Stimulated activated CD4-positive, alpha-beta T cell treated with anti-CD3 and anti-CD28 coated beads, Interleukin-12 subunit alpha, Interleukin-12 subunit beta, amount 100 ng/mL, for 48 hours (primary cell): ENCODE measurements at regions not wholly inside any gene's neighbourhood (a gene's known extent, or its start where the extent isn't known, plus 50 kb on each side); places are given as distances from the start of the nearest gene placed in this dataset.
"Not testable (repeated sequence)": the region's sequence is repeated elsewhere in the genome, so short reads cannot be mapped to it uniquely, and the experiment has no call there.

ENCODE experiments used
- DNase-seq, 3 donors: peaks; one replicate each; pipeline ENCODE4 v3.0.0-alpha.2; 2020; ENCODE audit warnings: low read depth in 2 of 3, low spot score in 1 of 3

DNA sequence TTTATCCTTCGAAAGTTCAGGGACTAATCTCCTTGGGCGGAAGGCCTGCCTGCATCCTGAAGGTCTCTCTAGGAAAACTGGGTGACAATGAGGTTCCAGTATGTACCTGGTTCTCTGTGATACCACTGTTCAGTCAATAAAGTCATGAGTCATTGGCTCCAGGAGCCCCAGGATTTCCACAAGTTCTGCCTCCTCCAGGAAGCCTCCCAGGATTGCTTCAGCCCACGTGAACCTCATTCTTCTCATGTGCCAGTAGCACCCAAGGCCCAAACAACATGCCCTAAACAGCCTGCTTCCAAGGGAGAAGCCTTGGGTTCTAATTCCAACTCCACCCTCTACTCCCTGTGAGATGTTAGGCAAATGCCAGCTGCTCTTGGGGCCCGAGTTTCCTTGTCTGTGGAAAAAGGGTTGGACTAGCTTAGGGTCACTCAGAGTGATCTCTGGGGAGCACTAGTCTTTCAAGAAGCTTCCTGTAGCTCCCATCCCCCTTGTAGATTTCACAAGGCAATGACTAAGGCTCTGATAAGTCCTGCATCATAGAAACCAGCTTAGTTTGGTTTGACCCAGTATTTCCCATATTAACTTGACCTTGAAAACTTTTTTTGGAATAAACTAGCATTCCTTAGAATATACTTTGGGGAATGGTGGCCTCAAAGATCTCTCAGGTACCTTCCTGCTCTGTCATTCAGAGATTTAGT, 118.3 kb upstream of the ATP2B2 start:
- no peak for DNase-seq

DNA sequence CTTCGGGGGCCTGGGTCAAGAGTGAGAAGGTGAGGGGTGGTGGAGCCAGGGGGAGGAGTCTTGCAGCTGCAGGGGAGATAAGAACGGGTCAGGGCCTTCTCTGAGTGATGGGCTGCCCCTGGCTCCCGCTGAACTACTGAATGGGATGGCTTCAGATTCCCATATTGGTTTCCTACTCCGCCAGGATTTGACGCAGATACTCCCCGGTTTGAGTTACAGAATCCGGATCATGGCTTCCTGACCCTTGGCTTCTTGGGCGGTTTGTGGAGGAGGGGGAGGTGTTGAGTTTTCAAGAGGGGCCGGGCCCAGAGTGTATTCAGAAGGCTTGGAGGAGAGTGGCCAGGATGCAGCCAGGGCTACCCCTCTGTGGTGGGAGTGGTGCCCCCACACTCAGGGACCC, 119.9 kb upstream of the ATP2B2 start:
- no peak for DNase-seq

DNA sequence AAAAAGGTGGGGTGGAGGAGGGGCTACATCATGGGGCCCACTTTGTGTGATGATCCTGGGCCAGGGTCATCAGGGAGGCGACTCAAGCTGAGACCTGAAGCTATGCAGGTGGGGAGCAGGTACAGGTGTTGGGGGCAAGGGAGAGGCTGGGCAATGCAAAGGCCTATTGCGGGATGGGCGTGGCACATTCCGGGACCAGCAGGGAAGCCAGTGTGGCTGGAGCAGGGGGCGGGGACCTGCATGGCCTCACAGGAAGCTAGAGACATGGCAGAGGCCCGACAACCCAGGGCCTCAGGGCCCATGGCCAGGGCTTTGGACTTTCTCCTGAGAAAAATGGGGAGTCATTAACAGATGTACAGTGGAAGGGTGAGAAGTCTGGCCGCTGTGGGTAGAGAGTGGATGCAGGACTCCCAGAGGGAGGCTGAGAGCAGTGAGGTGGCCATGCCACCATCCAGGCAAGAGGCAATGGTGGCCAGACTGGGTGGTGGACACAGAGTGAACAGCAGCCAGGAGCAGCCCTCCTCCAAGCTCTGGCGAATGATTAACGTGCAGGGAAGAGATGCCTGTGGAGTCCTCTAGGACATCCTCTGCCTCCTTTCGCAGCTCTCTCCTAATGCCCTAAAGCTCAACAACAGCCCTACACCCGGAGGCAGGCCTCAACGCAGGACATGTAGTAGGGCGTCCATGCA, 122.6 kb upstream of the ATP2B2 start:
- no peak for DNase-seq

DNA sequence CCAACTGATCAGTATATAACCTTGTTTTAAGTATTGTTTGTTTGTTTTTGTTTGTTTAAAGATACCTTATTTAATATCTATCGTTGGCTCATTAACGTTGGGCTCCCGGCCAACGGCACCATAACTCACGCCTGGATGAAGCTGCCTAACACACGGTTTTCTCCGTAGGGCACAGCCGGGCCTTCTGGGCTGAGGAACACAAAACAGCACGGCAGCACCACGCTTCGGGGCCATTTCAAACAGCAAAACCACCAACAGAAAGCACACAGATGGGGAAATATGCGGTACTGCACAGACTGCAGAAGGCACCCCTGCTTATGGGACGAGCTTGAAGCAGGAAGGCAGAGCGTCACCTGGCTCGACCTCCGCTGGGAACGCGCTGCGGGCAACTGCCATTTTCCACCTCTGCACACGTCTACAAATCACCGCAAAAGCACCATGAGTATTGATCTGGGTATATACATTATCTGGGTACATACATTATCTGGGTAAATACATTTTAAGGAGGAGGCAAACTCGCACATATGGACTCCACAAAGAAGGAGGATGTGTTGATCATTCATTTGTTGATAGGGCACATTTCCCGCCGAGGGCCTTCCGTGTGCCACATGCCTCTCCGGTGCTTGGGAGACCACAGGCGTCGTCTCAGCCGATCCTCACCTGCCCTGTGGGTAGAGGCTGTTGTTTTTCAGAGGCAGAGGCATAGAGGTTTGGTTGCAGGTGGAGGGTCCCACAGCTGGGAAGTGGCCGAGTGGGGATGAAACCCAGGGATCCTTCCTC, 123.7 kb upstream of the ATP2B2 start:
- no peak for DNase-seq

DNA sequence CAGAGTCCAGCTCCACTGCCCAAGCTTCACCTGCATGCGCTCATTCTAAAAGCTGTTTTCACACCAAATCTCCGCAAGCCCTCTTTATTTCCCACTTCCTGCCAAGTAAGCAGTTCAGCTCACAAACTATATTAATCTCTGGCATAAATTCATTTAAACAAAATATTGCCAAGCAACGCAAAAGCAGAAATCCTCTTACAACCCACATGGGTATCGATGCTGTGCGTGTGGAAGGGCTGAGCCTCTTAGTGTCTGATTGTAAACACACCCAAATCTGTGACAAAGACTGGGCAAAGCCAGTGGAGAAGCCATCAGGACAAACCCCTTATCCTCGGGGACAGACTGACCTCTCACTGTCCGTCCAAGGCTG, 124.3 kb upstream of the ATP2B2 start:
- no peak for DNase-seq

DNA sequence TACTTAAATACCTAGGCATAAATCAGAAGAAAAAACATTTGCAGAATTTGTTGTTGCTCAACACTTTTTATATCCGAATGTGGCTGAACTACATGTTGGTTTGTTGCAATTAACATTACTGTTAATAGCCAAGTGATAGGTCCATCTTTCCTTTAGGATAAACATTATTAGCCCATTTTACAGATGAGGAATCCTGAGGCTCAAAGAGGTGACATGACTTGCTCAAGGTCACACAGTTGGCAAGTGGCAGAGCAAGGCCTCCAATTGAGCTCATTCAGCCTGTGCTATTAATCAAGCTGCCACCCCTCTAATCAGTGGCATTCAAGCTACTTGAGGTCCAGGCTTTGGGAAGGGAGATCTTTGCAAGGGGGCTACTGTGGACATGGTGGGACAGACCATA, 125.8 kb upstream of the ATP2B2 start:
- DNase-seq, result no peak

DNA sequence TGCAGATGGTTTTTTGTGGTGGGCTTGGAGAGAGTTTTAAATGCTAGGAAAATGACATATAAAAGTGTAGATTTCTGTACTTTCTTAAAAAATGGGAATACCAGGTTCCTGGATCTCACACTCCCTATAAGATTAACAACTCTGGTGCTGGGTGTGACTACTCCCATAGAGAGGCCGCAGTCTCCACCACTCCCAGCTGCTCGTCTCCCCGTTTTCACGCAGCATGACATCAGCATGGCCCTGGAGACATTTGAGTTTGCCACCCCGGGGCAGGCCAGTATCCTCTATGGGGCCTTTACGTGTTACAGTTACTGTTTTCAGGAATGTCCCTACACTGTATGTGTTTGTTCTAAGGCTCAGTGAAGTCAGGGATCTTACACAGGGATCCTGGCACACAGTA, 126.7 kb upstream of the ATP2B2 start:
- DNase-seq, result no peak

DNA sequence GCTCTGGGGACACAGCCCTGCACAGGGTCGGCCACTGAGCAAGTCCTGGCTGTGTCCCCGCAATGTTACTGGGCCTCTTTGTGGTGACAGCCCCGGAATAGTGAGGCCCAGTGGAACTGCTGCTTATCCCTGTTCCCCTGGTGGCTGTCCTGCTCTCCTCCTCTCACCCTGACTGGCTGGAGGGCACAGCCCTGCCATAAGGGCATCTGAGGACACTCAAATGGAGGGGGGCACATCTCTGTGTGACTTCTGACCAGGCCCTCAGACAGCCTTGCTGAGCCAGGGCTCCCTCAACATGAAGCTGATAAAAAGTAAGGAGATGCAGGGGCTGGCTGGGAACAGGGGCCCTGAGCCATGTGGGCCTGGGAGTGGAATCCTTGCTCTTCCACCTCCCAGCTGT, 127.4 kb upstream of the ATP2B2 start:
- DNase-seq, result no peak

DNA sequence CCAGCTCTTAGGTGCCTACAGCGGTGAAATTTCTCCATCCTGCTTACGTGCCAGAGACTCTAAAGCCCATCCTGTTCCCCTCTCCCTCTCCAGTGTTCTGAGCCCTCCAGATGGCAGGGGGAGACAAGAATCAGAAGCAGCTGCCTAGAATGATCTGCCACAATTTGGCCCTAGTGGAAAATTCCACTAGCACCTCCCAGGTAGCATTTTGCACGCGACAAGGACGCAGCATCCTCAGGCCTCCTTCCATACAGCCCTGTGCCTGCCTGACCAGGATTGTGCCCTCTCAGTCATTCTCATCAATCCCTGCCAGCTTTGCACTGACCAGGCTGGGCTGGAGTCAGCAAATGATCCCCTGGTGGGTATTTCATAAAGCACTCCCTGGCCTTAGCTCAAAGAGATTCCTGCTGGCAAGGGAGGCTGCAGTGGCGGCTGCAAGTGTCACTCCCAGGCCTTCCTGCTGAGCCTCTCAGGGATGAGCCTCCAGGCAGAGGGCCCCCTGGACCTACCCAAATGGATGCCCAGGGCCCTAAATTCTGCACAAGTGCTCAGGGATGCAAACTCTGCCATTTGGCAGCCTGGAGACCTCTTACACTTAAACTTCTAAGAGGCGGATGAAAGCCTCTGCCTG, 130.2 kb upstream of the ATP2B2 start:
- DNase-seq, result no peak

DNA sequence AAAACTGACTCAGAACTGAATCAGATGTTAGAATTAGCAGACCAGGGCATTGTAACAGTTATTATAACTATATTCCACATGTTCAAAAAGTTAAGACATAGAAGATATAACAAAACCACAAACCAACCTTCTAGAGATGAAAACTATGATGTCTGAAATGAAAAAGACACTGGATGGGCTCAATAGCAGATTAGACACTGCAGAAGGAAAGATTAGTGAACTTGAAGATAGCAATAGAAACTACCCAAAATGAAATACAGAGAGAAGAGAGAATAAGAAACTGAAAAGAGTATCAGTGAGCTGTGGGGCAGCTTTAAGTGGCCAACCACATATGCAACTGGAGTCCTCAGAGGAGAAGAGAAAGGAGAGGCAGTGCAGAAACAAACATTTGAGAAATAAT, 132.0 kb upstream of the ATP2B2 start:
- no peak for DNase-seq

DNA sequence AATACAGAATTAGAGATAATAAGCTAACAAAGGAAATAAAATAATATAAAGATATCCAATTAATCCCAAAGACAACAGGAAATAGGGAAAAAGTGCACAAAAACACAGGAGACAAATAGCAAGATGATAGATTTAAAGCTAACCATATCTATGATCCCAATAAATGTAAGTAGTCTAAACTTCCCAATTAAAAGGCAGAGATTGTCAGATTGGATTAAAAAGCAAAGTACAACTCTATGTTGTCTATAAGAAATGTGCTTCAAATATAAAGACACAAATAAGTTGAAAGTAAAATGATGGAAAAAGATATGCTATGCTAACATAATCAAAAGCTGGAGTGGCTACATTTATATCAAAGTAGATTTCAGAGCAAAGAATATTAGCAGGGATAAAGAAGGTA, 133.1 kb upstream of the ATP2B2 start:
- DNase-seq, result no peak

DNA sequence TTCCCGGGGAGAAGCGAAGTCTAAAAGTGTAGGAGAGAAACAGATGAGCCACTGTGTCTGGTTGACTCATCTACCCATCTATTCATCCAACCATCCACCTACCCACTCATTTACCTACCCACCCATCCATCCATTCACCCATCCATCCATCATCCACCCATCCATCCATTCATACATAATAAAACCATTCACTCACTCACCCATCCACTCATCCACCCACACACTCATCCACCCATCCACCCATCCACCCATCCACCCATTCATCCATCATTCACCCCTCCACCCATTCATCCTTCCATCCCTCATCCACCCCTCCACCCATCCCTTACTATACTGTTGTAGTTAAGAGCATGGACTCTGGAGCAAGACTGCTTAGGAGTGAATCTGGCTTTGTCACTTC, 136.4 kb upstream of the ATP2B2 start:
- DNase-seq, result no peak

DNA sequence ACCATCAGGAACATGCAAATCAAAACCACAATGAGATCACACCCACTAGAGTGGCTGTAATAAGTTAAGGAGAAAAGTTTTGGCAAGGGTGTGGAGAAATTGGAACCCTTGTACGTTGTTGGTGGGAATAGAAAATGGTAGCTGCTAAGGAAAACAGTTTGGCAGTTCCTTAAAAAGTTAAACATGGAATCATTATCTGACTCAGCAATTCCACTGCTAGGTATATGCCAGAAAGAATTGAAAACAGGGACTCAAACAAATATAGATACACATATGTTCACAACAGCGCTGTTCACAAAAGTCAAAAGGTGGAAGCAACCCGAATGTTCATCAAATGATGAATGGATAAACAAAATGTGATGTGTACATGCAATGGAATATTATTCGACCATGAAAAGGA, 138.8 kb upstream of the ATP2B2 start:
- DNase-seq, result no peak

DNA sequence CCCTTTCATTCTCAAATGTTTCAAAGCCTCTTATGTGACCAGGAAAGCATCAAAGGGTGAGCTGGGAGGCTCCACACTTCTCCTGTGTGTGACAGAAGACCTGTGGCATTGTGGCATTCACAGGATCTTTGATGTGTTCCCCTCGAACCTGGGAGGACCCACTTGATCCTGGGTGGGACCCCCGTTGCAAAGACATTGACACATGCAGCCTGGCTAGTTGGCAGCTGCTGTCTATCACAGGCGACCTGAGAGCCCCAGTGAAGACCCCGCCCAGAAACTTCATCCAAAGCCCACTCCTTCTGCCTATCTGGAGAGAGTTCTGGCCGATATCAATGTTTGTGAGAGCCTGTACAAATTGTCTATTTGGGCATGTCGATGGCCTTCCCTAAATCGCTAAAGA, 140.4 kb upstream of the ATP2B2 start:
- no peak for DNase-seq

DNA sequence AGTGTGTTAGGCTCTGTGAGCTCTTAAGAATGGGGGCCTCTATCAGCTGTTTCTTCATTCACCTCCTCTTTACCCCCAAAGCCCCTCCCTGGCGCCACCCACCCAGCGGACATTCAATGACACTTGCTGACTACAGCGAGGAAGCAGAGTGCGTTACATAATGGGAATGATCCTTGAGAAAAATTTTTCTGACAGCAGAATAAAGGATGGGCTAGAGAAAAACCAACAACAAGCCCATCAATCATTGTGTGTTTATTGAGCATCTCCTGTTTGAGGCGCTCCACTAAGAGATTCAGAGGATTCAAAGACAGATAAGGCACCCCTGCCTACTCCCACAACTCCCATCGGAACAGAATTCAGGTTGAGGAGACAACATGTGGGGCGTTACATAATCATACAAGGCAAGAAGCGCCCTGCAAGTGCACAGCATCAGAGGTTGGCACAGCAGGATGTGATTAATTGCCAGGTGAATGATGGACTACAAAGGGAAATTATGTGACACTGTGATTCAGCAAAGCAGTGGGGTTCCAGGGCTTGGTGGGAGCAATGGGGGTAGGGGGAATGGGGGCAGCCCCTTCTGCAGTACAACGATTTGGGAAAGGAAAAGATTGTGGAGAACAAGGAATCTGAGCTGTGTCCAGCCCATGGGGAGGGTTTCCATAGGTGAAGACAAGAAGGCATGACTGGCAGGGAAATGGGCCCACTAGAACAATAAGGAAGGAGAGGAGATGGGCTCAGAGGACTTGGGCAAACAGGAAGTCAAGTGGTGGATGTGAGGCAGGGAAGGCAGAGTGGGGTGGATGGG, 141.3 kb upstream of the ATP2B2 start:
- no peak for DNase-seq

DNA sequence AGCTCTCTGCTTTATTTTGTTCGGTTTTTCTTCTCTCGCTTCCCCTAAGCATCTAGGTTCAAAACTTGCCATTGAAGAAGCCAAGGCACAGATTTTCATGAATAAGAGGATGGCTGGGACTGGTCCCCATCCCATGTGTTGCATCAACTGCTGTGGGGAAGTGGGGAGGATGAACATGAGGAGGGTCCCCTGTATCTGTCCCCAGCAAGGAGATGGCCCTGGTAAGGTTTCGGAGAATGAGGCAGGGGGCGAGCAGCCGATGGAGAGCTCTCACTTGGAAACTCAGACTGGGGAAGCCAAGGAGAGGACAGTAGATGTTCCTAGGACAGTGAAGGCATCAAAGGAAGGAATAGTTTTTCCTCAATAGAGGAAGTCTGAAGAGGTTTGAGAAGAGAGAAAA, 142.0 kb upstream of the ATP2B2 start:
- DNase-seq, result no peak

DNA sequence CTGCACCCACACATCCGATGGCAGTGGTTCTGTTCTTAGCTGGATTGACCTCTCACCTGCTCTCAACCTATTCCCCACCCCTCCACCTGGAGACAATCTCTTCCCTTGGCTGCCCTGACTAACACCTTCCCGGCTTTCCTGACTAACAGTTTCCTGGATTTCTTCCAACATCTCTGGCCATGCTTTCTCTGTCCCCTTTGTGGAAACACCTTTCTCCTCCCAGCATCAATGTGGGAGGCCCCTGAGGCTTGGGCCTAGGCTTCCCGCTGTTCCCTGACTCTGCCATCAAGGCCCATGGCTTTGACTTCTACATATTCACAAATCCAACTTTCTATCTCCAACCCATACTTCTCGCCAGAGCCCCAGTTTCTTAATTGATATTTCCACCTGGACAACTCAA, 142.8 kb upstream of the ATP2B2 start:
- no peak for DNase-seq

DNA sequence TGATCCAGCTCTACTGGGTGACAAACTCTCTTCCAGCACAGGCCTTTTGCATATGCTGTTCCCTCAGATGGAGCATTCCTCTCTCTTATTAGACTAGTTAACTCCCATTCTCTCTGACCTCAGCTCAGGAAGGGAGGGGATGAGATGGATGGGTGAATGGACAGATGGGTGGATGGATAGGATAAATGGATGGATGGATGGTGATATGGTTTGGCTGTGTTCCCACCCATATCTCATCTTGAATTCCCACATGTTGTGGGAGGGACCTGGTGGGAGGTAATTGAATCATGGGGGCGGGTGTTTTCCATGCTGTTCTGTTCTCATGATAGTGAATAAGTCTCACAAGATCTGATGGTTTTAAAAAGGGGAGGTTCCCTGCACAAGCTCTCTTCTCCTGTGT, 144.1 kb upstream of the ATP2B2 start:
- not testable (repeated sequence) for DNase-seq

DNA sequence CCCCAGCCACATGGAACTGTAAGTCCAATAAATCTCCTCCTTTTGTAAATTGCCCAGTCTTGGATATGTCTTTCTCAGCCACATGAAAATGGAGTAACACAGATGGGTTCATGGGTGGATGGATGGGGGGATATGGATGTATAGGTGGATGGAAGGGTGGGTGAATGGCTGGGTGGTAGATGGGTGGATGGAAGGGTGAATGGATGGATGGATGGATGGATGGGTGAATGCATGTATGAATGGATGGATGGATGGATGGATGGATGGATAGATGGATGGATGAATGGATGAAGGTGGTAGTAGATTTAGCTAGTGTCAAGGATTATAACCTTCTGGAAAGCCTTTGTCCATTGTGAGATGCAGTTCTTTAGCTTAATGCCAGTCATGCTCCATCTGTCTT, 146.1 kb upstream of the ATP2B2 start:
- DNase-seq, result no peak

DNA sequence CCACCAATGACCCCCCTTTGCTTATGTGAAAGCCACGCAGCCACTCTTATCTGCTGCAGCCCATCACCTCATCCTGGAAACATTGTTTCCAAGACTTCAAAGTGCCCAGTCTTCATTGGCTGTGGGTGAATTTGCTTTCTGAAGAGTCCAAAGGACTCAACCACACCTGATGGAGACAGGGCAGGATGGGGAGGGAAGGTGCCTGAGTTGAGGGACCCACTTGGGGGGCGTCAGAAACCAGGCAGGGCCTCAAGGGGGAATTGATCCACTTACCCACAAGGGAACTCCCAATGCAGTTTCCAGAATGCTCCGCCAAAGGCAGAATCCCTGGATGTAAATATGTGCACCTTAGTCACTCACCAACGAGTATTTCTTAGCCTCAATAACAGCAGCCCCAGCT, 147.9 kb upstream of the ATP2B2 start:
- no peak for DNase-seq
